H9 (cell line): ENCODE measurements at regions not wholly inside any gene's neighbourhood (a gene's known extent, or its start where the extent isn't known, plus 50 kb on each side); places are given as distances from the start of the nearest gene placed in this dataset.
"Not testable (repeated sequence)": the region's sequence is repeated elsewhere in the genome, so short reads cannot be mapped to it uniquely, and the experiment has no call there.

ENCODE experiments used
- DNase-seq: peaks from one replicate; pipeline ENCODE4 v3.0.0-alpha.2; 2017
- H2AFZ ChIP-seq: one replicate; pipeline ENCODE4 v1.6.1; 2013; ENCODE audit warnings: mild to moderate bottlenecking, low read length, control low read depth, moderate library complexity
- H2AK5ac ChIP-seq: 2 replicates; pipeline ENCODE4 v1.6.1; 2013; ENCODE audit warnings: low read length, control low read depth, mixed read lengths; ENCODE audit not compliant: insufficient read length
- H2BK120ac ChIP-seq: one replicate; pipeline ENCODE4 v1.6.1; 2013; ENCODE audit warnings: low read depth, mild to moderate bottlenecking, low read length, control low read depth, inconsistent platforms; ENCODE audit not compliant: poor library complexity, severe bottlenecking
- H2BK12ac ChIP-seq: 2 replicates; pipeline ENCODE4 v1.6.1; 2013; ENCODE audit warnings: low read length, control low read depth, mixed read lengths, low read depth; ENCODE audit not compliant: insufficient read length
- H2BK15ac ChIP-seq: 2 replicates; pipeline ENCODE4 v1.6.1; 2013; ENCODE audit warnings: low read depth, low read length, control low read depth
- H2BK20ac ChIP-seq: one replicate; pipeline ENCODE4 v1.6.1; 2013; ENCODE audit warnings: low read depth, mild to moderate bottlenecking, low read length, control low read depth, inconsistent platforms; ENCODE audit not compliant: poor library complexity, severe bottlenecking
- H2BK5ac ChIP-seq: 2 replicates; pipeline ENCODE4 v1.6.1; 2013; ENCODE audit warnings: low read length, control low read depth, mixed read lengths; ENCODE audit not compliant: insufficient read length
- H3K14ac ChIP-seq: 2 replicates; pipeline ENCODE4 v1.6.1; 2013; ENCODE audit warnings: low read length, control low read depth; ENCODE audit not compliant: insufficient read depth
- H3K18ac ChIP-seq: 2 replicates; pipeline ENCODE4 v1.6.1; 2013; ENCODE audit warnings: low read depth, mild to moderate bottlenecking, mixed read lengths, low read length, control low read depth; ENCODE audit not compliant: insufficient read length
- H3K23ac ChIP-seq: 2 replicates; pipeline ENCODE4 v1.6.1; 2013; ENCODE audit warnings: low read length, control low read depth, mixed read lengths, low read depth; ENCODE audit not compliant: insufficient read length
- H3K23me2 ChIP-seq: 2 replicates; pipeline ENCODE4 v1.6.1; 2013; ENCODE audit warnings: low read depth, mild to moderate bottlenecking, mixed read lengths, low read length, control low read depth; ENCODE audit not compliant: insufficient read length, poor library complexity, severe bottlenecking
- H3K27ac ChIP-seq: 2 replicates; pipeline ENCODE4 v1.5.1; 2013; ENCODE audit warnings: low read length, control low read depth, mixed read lengths, low read depth; ENCODE audit not compliant: insufficient read length
- H3K27me3 ChIP-seq: 2 replicates; pipeline ENCODE4 v1.6.1; 2013; ENCODE audit warnings: low read length, control low read depth, inconsistent platforms; ENCODE audit not compliant: insufficient read depth
- H3K4ac ChIP-seq: 2 replicates; pipeline ENCODE4 v1.6.1; 2013; ENCODE audit warnings: low read depth, mild to moderate bottlenecking, control low read depth, inconsistent platforms, low read length, moderate library complexity
- H3K4me1 ChIP-seq: 2 replicates; pipeline ENCODE4 v1.6.1; 2013; ENCODE audit warnings: low read length, control low read depth, inconsistent platforms; ENCODE audit not compliant: insufficient read depth
- H3K4me2 ChIP-seq: 2 replicates; pipeline ENCODE4 v1.6.1; 2013; ENCODE audit warnings: low read length, control low read depth, mixed read lengths; ENCODE audit not compliant: insufficient read length, insufficient read depth
- H3K56ac ChIP-seq: 2 replicates; pipeline ENCODE4 v1.6.1; 2013; ENCODE audit warnings: low read depth, mild to moderate bottlenecking, mixed read lengths, low read length, control low read depth; ENCODE audit not compliant: insufficient read length
- H3K79me1 ChIP-seq: 2 replicates; pipeline ENCODE4 v1.6.1; 2013; ENCODE audit warnings: low read depth, mild to moderate bottlenecking, moderate library complexity, low read length, control low read depth, inconsistent platforms; ENCODE audit not compliant: insufficient read depth, poor library complexity, severe bottlenecking
- H3K79me2 ChIP-seq: 2 replicates; pipeline ENCODE4 v1.6.1; 2013; ENCODE audit warnings: low read length, control low read depth, inconsistent platforms; ENCODE audit not compliant: insufficient read depth
- H3K9ac ChIP-seq: 2 replicates; pipeline ENCODE4 v1.6.1; 2013; ENCODE audit warnings: low read length, control low read depth, mixed read lengths; ENCODE audit not compliant: insufficient read length; ENCODE audit errors: extremely low read depth
- H3K9me3 ChIP-seq: one replicate; pipeline ENCODE4 v1.6.1; 2013; ENCODE audit warnings: low read depth, low read length, inconsistent platforms; ENCODE audit not compliant: control insufficient read depth
- H3T11ph ChIP-seq: one replicate; pipeline ENCODE4 v1.6.1; 2013; ENCODE audit warnings: mild to moderate bottlenecking, low read length, control low read depth, inconsistent platforms
- H4K20me1 ChIP-seq: one replicate; pipeline ENCODE4 v1.6.1; 2013; ENCODE audit not compliant: control insufficient read depth, insufficient read length, insufficient read depth
- H4K5ac ChIP-seq: 2 replicates; pipeline ENCODE4 v1.6.1; 2013; ENCODE audit warnings: low read depth, mild to moderate bottlenecking, mixed read lengths, low read length, control low read depth; ENCODE audit not compliant: insufficient read length
- H4K8ac ChIP-seq: replicated peaks from 2 replicates; pipeline ENCODE4 v1.6.1; 2013; ENCODE audit warnings: low read length, control low read depth, mixed read lengths, low read depth; ENCODE audit not compliant: insufficient read length
- H4K91ac ChIP-seq: 2 replicates; pipeline ENCODE4 v1.6.1; 2013; ENCODE audit warnings: low read depth, mild to moderate bottlenecking, moderate library complexity, mixed read lengths, low read length, control low read depth; ENCODE audit not compliant: insufficient read length
- H3K27ac Mint-ChIP-seq, 3 experiments: 2 replicates in 2 of 3; 3 replicates in 1 of 3; pipeline ENCODE4 v1.8.0; 2020 to 2021; ENCODE audit warnings: mixed read lengths in 3 of 3, mild to moderate bottlenecking in 1 of 3, moderate library complexity in 1 of 3
- H3K27me3 Mint-ChIP-seq: 2 replicates; pipeline ENCODE4 v1.8.0; 2021; ENCODE audit warnings: low read depth, mild to moderate bottlenecking, moderate library complexity, mixed read lengths
- H3K36me3 Mint-ChIP-seq, 3 experiments: 2 replicates in 2 of 3; 3 replicates in 1 of 3; pipeline ENCODE4 v1.8.0; 2020 to 2021; ENCODE audit warnings: low read depth in 3 of 3, mixed read lengths in 3 of 3; ENCODE audit not compliant: insufficient read depth in 1 of 3
- H3K4me1 Mint-ChIP-seq, 2 experiments: 2 replicates each; pipeline ENCODE4 v1.8.0; 2020; ENCODE audit warnings: mixed read lengths in 2 of 2
- H3K4me3 Mint-ChIP-seq, 2 experiments: 2 replicates in 1 of 2; 3 replicates in 1 of 2; pipeline ENCODE4 v1.8.0; 2020 to 2021; ENCODE audit warnings: mild to moderate bottlenecking in 2 of 2, mixed read lengths in 2 of 2, moderate library complexity in 1 of 2
- H3K9me3 Mint-ChIP-seq, 2 experiments: 2 replicates in 1 of 2; 3 replicates in 1 of 2; pipeline ENCODE4 v1.8.0; 2020; ENCODE audit warnings: mild to moderate bottlenecking in 2 of 2, mixed read lengths in 2 of 2, moderate library complexity in 1 of 2
- WGBS: extraction: QIAGEN DNeasy Blood & Tissue Kit; methylation state at CpG from one replicate; pipeline ENCODE4 v1.1.7; 2013; ENCODE audit warnings: missing lambda C conversion rate, low lambda C conversion rate, mixed read lengths; ENCODE audit not compliant: insufficient read length; ENCODE audit errors: extremely low coverage; 5-methylcytosine and 5-hydroxymethylcytosine counted together

GRCh38 chr16:29271721-29272675, 134.5 kb downstream of the NPIPB11 start:
- not testable (repeated sequence) for H2BK20ac ChIP-seq, H3K18ac ChIP-seq, H2BK15ac ChIP-seq, H3K56ac ChIP-seq, H3K36me3 Mint-ChIP-seq, H3K9me3 Mint-ChIP-seq, H3K14ac ChIP-seq, H4K5ac ChIP-seq, H4K8ac ChIP-seq, H4K20me1 ChIP-seq, H2BK120ac ChIP-seq, H3K9ac ChIP-seq, H3K27ac ChIP-seq, H2AFZ ChIP-seq, H3K27me3 Mint-ChIP-seq, H2BK12ac ChIP-seq, H3K4me1 Mint-ChIP-seq, H3K9me3 ChIP-seq, H3K4ac ChIP-seq, H3K27ac Mint-ChIP-seq, H2AK5ac ChIP-seq, H3K23me2 ChIP-seq, DNase-seq, H3K4me2 ChIP-seq, H4K91ac ChIP-seq, H3K27me3 ChIP-seq, H2BK5ac ChIP-seq, H3K79me1 ChIP-seq, H3K23ac ChIP-seq, H3K79me2 ChIP-seq, H3K4me1 ChIP-seq, H3T11ph ChIP-seq, H3K4me3 Mint-ChIP-seq
- WGBS: no CpG with 5 or more reads among the region's 19 CpGs

- not testable (repeated sequence) for H4K20me1 ChIP-seq, H3K9ac ChIP-seq
Observed at GRCh38 chr16:29270923-29271322, 135.6 kb downstream of the NPIPB11 start.

More at GRCh38 chr16:29270923-29271322, 135.6 kb downstream of the NPIPB11 start:
- not testable (repeated sequence) for H4K8ac ChIP-seq, H3K36me3 Mint-ChIP-seq, H3K18ac ChIP-seq, H4K5ac ChIP-seq, DNase-seq, H3K27ac ChIP-seq, H3K4me3 Mint-ChIP-seq, H3K14ac ChIP-seq, H2BK5ac ChIP-seq, H3K79me1 ChIP-seq, H3K4me1 ChIP-seq, H2BK120ac ChIP-seq, H2AFZ ChIP-seq, H3K4ac ChIP-seq, H3K4me2 ChIP-seq, H2BK15ac ChIP-seq, H3K27ac Mint-ChIP-seq, H3T11ph ChIP-seq, H3K23ac ChIP-seq, H3K27me3 ChIP-seq, H3K79me2 ChIP-seq, H3K56ac ChIP-seq, H3K4me1 Mint-ChIP-seq, H3K27me3 Mint-ChIP-seq, H3K23me2 ChIP-seq, H2BK12ac ChIP-seq, H2AK5ac ChIP-seq, H3K9me3 Mint-ChIP-seq, H4K91ac ChIP-seq, H2BK20ac ChIP-seq, H3K9me3 ChIP-seq
